ENCODE measurements at regions not wholly inside any gene's neighbourhood (a gene's known extent, or its start where the extent isn't known, plus 50 kb on each side); places are given as distances from the start of the nearest gene placed in this dataset.
"Not testable (repeated sequence)": the region's sequence is repeated elsewhere in the genome, so short reads cannot be mapped to it uniquely, and the experiment has no call there.

DNA sequence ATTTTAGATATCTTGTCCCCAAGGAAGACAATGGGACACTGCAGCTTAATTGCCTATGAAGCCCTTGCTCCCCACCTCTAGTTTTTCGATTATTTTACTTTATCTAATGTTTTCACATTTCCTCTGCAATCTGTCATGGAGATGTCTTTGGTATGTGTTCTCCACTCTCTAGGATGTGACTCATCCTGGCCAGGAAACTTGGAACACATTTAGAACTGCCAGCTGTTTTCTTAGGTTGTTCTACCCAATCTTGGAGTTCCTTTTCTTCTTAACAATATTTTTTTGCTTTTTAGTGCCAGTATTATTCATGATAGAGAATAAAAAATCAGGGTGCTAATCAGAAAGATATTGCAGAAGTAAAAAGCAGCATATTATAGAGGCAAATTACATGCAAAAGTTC is 101.7 kb upstream of the CLEC14A start:
- DNase-seq (ENCODE audit: low read depth): peak; percentile 7
- Histone ChIP-seq H3K36me3 (ENCODE audit: control insufficient read depth, insufficient read depth, low read length) (no peaks in the 10 kb centered on the region), H3K4me3 (ENCODE audit: low read depth, low read length) (no peak overlapping the region), H3K27me3 (ENCODE audit: control insufficient read depth, insufficient read depth, low read length) (no peaks in the 10 kb centered on the region)
- TF ChIP-seq, protein P1, sequence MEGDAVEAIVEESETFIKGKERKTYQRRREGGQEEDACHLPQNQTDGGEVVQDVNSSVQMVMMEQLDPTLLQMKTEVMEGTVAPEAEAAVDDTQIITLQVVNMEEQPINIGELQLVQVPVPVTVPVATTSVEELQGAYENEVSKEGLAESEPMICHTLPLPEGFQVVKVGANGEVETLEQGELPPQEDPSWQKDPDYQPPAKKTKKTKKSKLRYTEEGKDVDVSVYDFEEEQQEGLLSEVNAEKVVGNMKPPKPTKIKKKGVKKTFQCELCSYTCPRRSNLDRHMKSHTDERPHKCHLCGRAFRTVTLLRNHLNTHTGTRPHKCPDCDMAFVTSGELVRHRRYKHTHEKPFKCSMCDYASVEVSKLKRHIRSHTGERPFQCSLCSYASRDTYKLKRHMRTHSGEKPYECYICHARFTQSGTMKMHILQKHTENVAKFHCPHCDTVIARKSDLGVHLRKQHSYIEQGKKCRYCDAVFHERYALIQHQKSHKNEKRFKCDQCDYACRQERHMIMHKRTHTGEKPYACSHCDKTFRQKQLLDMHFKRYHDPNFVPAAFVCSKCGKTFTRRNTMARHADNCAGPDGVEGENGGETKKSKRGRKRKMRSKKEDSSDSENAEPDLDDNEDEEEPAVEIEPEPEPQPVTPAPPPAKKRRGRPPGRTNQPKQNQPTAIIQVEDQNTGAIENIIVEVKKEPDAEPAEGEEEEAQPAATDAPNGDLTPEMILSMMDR (IDR thresholded peaks at IDR 0.05; ENCODE audit: insufficient read depth, low read length, poor library complexity, severe bottlenecking): no peak

DNA sequence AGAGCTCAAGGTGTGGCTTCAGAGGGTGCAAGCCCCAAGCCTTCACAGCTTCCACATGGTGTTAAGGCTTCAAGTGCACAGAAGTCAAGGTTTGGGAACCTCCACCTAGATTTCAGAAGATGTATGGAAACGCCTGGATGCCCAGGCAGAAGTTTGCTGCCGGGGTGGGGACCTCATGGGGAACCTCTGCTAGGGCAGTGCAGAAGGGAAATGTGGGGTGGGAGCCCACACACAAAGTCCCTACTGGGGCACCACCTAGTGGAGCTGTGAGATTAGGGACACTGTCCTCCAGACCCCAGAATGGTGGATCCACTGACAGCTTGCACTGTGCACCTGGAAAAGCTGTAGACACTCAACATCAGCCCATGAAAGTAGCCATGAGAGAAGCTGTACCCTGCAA is 99.6 kb upstream of the CLEC14A start:
- not testable (repeated sequence) for DNase-seq (ENCODE audit: low read depth); H3K4me3 ChIP-seq (ENCODE audit: low read depth, low read length); H3K36me3 ChIP-seq (ENCODE audit: control insufficient read depth, insufficient read depth, low read length); H3K27me3 ChIP-seq (ENCODE audit: control insufficient read depth, insufficient read depth, low read length)

DNA sequence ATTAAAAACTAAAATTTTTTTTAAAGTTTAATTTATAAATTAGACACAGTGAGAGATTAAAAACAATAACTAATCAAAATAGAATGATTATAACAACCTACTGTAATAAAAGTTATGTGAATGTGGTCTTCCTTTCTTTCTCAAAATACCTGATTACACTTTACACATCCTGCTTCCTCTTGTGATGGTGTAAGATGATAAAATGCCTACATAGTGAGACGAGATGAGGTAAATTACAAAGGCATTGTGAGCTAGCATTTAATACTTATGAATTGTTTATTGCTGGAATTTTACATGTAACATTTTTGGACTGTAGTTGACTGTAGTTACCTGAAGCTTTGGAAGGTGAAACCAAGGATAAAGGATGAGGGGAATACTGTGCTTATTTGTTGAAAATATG is 94.2 kb upstream of the CLEC14A start:
- DNase-seq (ENCODE audit: low read depth): no peak
- Histone ChIP-seq H3K27me3 (ENCODE audit: control insufficient read depth, insufficient read depth, low read length) (no peaks in the 10 kb centered on the region), H3K36me3 (ENCODE audit: control insufficient read depth, insufficient read depth, low read length) (no peaks in the 10 kb centered on the region), H3K4me3 (ENCODE audit: low read depth, low read length) (no peak overlapping the region)
- TF ChIP-seq, protein P1 (IDR thresholded peaks at IDR 0.05; ENCODE audit: insufficient read depth, low read length, poor library complexity, severe bottlenecking): no peak

DNA sequence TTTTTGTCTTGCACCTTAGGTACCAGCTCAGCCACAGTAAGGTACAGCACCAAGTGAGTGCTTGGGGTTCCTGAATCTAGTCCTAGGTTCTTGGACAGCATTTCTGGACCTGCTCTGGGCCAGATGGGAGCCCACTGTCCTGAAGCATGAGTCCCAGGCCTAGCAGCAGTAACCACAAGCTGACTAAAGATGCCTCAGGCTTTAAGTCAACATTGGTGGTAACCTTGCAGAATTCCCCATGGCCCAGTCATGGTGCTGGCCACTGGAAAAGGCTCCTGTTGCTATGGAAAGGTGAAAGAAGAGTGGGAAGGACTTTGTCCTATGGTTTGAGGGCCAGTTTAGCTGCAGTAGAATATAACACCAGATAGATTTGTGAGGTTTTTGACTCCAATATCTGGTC is 86.9 kb upstream of the CLEC14A start:
- Histone ChIP-seq H3K36me3 (ENCODE audit: control insufficient read depth, insufficient read depth, low read length) (no peaks in the 10 kb centered on the region), H3K4me3 (ENCODE audit: low read depth, low read length) (no peak overlapping the region), H3K27me3 (ENCODE audit: control insufficient read depth, insufficient read depth, low read length) (no peaks in the 10 kb centered on the region)
- TF ChIP-seq, protein P1 (IDR thresholded peaks at IDR 0.05; ENCODE audit: insufficient read depth, low read length, poor library complexity, severe bottlenecking): no peak
- peak; percentile 55 for DNase-seq (ENCODE audit: low read depth)

DNA sequence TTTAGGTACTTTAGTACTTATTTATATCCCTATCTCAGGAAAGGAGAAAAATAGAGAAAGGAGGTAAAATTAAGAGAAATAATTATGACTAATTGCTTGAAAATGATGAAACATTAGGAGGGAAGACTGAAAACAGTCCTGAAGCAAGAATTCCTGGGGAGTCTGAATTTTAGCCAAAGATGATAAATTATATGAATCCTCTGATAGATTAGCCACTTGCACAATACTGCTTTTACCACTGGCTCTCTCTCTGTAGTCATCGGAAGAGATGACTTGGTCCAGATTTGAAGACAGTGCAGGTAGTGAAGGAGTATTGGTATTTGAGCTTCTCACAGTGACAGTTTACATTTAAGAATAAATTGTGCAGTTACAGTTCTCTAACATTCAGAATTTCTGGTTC is 83.8 kb upstream of the CLEC14A start:
- no peak for DNase-seq (ENCODE audit: low read depth)
- H3K4me3 ChIP-seq (ENCODE audit: low read depth, low read length): no peak overlapping the region
- H3K36me3 ChIP-seq (ENCODE audit: control insufficient read depth, insufficient read depth, low read length): no peaks in the 10 kb centered on the region
- no peaks in the 10 kb centered on the region for H3K27me3 ChIP-seq (ENCODE audit: control insufficient read depth, insufficient read depth, low read length)
- TF ChIP-seq, protein P1 (IDR thresholded peaks at IDR 0.05; ENCODE audit: insufficient read depth, low read length, poor library complexity, severe bottlenecking): no peak

DNA sequence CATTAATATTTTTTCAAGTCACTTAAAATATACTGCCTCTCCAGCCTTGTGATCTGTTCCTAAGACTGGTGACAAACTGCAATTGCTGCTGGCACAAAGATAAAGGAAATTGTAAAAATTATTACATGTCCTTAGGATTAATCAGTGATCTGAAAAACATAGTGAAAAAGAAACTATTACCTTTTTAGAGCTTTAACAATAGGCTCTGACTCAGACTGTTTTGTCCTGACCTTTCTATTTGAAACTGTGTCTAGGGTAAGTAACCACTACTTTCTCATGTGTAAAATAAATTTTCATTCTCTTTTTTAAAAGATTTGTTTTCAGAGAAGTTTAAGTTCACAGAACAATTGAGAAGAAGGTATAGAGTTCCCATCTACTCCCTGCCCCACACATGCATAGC is 80.4 kb upstream of the CLEC14A start:
- Histone ChIP-seq H3K27me3 (ENCODE audit: control insufficient read depth, insufficient read depth, low read length) (no peaks in the 10 kb centered on the region), H3K36me3 (ENCODE audit: control insufficient read depth, insufficient read depth, low read length) (no peaks in the 10 kb centered on the region), H3K4me3 (ENCODE audit: low read depth, low read length) (no peak overlapping the region)
- TF ChIP-seq, protein P1 (IDR thresholded peaks at IDR 0.05; ENCODE audit: insufficient read depth, low read length, poor library complexity, severe bottlenecking): no peak
- no peak for DNase-seq (ENCODE audit: low read depth)

Measured in kidney epithelial cell (primary cell).